Trophoblast cell (in vitro differentiated cells and primary cell): ENCODE measurements at regions not wholly inside any gene's neighbourhood (a gene's known extent, or its start where the extent isn't known, plus 50 kb on each side); places are given as distances from the start of the nearest gene placed in this dataset.

Source experiments
- DNase-seq, 2 donors: peaks; one replicate each; pipeline ENCODE4 v3.0.0-alpha.2; 2016
- H2AFZ ChIP-seq: 2 replicates; pipeline ENCODE4 v1.6.1; 2013; ENCODE audit warnings: low read length, moderate library complexity, mild to moderate bottlenecking; ENCODE audit not compliant: insufficient read depth, poor library complexity
- H2AK5ac ChIP-seq: 2 replicates; pipeline ENCODE4 v1.6.1; 2013; ENCODE audit warnings: mild to moderate bottlenecking, low read length
- H2BK120ac ChIP-seq: 2 replicates; pipeline ENCODE4 v1.6.1; 2013; ENCODE audit warnings: low read length, mild to moderate bottlenecking, moderate library complexity; ENCODE audit not compliant: insufficient read depth, poor library complexity
- H2BK12ac ChIP-seq: 2 replicates; pipeline ENCODE4 v1.6.1; 2013; ENCODE audit warnings: mild to moderate bottlenecking, low read length, moderate library complexity
- H2BK5ac ChIP-seq: 2 replicates; pipeline ENCODE4 v1.6.1; 2013; ENCODE audit warnings: low read length, low read depth, moderate library complexity, mild to moderate bottlenecking; ENCODE audit not compliant: poor library complexity
- H3K14ac ChIP-seq: 2 replicates; pipeline ENCODE4 v1.6.1; 2013; ENCODE audit warnings: mild to moderate bottlenecking, low read length
- H3K18ac ChIP-seq: 2 replicates; pipeline ENCODE4 v1.6.1; 2013; ENCODE audit warnings: mild to moderate bottlenecking, low read length
- H3K23ac ChIP-seq: 2 replicates; pipeline ENCODE4 v1.6.1; 2013; ENCODE audit warnings: low read length
- H3K27ac ChIP-seq: 2 replicates; pipeline ENCODE4 v1.5.1; 2013; ENCODE audit warnings: low read depth, mild to moderate bottlenecking, inconsistent platforms, low read length, moderate library complexity
- H3K27me3 ChIP-seq: 2 replicates; pipeline ENCODE4 v1.6.1; 2013; ENCODE audit warnings: inconsistent platforms, mild to moderate bottlenecking, low read length, moderate library complexity; ENCODE audit not compliant: insufficient read depth
- H3K36me3 ChIP-seq, 2 experiments: 1 replicate in 1 of 2; 2 replicates in 1 of 2; pipeline ENCODE4 v1.6.1; 2013; ENCODE audit warnings: low read length in 2 of 2, mild to moderate bottlenecking in 2 of 2, moderate library complexity in 1 of 2; ENCODE audit not compliant: insufficient read depth in 2 of 2, control insufficient read depth in 1 of 2
- H3K4ac ChIP-seq: 2 replicates; pipeline ENCODE4 v1.6.1; 2013; ENCODE audit warnings: low read depth, mild to moderate bottlenecking, low read length, moderate library complexity
- H3K4me1 ChIP-seq, 2 experiments: 1 replicate in 1 of 2; 2 replicates in 1 of 2; pipeline ENCODE4 v1.6.1; 2013; ENCODE audit warnings: low read length in 2 of 2, mild to moderate bottlenecking in 2 of 2, moderate library complexity in 1 of 2; ENCODE audit not compliant: insufficient read depth in 2 of 2, control insufficient read depth in 1 of 2
- H3K4me2 ChIP-seq: 2 replicates; pipeline ENCODE4 v1.6.1; 2013; ENCODE audit warnings: inconsistent platforms, mild to moderate bottlenecking, low read length, moderate library complexity
- H3K4me3 ChIP-seq: 2 replicates; pipeline ENCODE4 v1.5.1; 2013; ENCODE audit warnings: mild to moderate bottlenecking, low read depth, low read length, inconsistent platforms
- H3K79me1 ChIP-seq: one replicate; pipeline ENCODE4 v1.6.1; 2013; ENCODE audit warnings: low read length
- H3K79me2 ChIP-seq: 2 replicates; pipeline ENCODE4 v1.6.1; 2013; ENCODE audit warnings: low read length, mild to moderate bottlenecking; ENCODE audit not compliant: control insufficient read depth, insufficient read depth, poor library complexity
- H3K9ac ChIP-seq: 2 replicates; pipeline ENCODE4 v1.6.1; 2013; ENCODE audit warnings: mild to moderate bottlenecking, low read length
- H3K9me3 ChIP-seq: 2 replicates; pipeline ENCODE4 v1.6.1; 2013; ENCODE audit warnings: low read depth, mild to moderate bottlenecking, control low read depth, inconsistent platforms, low read length; ENCODE audit not compliant: insufficient read depth
- H4K12ac ChIP-seq: 2 replicates; pipeline ENCODE4 v1.6.1; 2013; ENCODE audit warnings: low read depth, mild to moderate bottlenecking, low read length, moderate library complexity
- H4K8ac ChIP-seq: 2 replicates; pipeline ENCODE4 v1.6.1; 2013; ENCODE audit warnings: low read depth, mild to moderate bottlenecking, low read length, moderate library complexity
- H4K91ac ChIP-seq: one replicate; pipeline ENCODE4 v1.6.1; 2013; ENCODE audit warnings: low read depth, mild to moderate bottlenecking, low read length, moderate library complexity
- WGBS: extraction: QIAGEN DNeasy Blood & Tissue Kit; methylation state at CpG from one replicate; pipeline ENCODE4 v1.1.7; 2013; ENCODE audit warnings: missing lambda C conversion rate; ENCODE audit not compliant: insufficient read length, insufficient coverage; ENCODE audit errors: extremely low coverage; 5-methylcytosine and 5-hydroxymethylcytosine counted together

GRCh38 chr5:142438573-142438972, 113.8 kb upstream of the SPRY4 start:
- no peak overlapping the region for H3K4me2 ChIP-seq
- no peak overlapping the region for H3K4ac ChIP-seq
- H2BK120ac ChIP-seq: no peak overlapping the region
- DNase-seq: no peak
- no peak overlapping the region for H3K18ac ChIP-seq
- no peak overlapping the region for H3K27ac ChIP-seq
- H3K9me3 ChIP-seq: no peaks in the 10 kb centered on the region
- H2BK12ac ChIP-seq: no peak overlapping the region
- no peaks in the 10 kb centered on the region for H3K27me3 ChIP-seq
- no CpG with 5 or more reads among the region's 2 CpGs for WGBS
- H3K4me1 ChIP-seq: no peaks in the 10 kb centered on the region
- H3K9ac ChIP-seq: no peak overlapping the region
- no peaks in the 10 kb centered on the region for H3K79me1 ChIP-seq
- H2BK5ac ChIP-seq: no peak overlapping the region
- no peaks in the 10 kb centered on the region for H3K36me3 ChIP-seq
- no peak overlapping the region for H4K12ac ChIP-seq
- no peak overlapping the region for H4K91ac ChIP-seq
- no peaks in the 10 kb centered on the region for H3K79me2 ChIP-seq
- H2AFZ ChIP-seq: no peak overlapping the region
- no peak overlapping the region for H3K23ac ChIP-seq
- H4K8ac ChIP-seq: no peak overlapping the region
- no peak overlapping the region for H2AK5ac ChIP-seq
- no peak overlapping the region for H3K14ac ChIP-seq
- no peak overlapping the region for H3K4me3 ChIP-seq

GRCh38 chr5:142437563-142437962, 112.7 kb upstream of the SPRY4 start:
- Histone ChIP-seq H2AFZ (no peak overlapping the region), H4K12ac (no peak overlapping the region), H3K9me3 (no peaks in the 10 kb centered on the region), H2BK5ac (no peak overlapping the region), H3K36me3 (no peaks in the 10 kb centered on the region), H3K9ac (no peak overlapping the region), H2BK120ac (no peak overlapping the region), H2AK5ac (no peak overlapping the region), H3K79me1 (no peaks in the 10 kb centered on the region), H3K27ac (no peak overlapping the region), H4K91ac (no peak overlapping the region), H3K23ac (no peak overlapping the region), H3K4me3 (no peak overlapping the region), H3K14ac (no peak overlapping the region), H2BK12ac (no peak overlapping the region), H3K4me2 (no peak overlapping the region), H3K4me1 (peaks cover 0 to 3% of the 10 kb centered on the region in 2 experiments), H3K18ac (no peak overlapping the region), H4K8ac (no peak overlapping the region), H3K27me3 (no peaks in the 10 kb centered on the region), H3K4ac (no peak overlapping the region), H3K79me2 (no peaks in the 10 kb centered on the region)
- no peak for DNase-seq
- WGBS: no CpG with 5 or more reads among the region's 4 CpGs

DNA sequence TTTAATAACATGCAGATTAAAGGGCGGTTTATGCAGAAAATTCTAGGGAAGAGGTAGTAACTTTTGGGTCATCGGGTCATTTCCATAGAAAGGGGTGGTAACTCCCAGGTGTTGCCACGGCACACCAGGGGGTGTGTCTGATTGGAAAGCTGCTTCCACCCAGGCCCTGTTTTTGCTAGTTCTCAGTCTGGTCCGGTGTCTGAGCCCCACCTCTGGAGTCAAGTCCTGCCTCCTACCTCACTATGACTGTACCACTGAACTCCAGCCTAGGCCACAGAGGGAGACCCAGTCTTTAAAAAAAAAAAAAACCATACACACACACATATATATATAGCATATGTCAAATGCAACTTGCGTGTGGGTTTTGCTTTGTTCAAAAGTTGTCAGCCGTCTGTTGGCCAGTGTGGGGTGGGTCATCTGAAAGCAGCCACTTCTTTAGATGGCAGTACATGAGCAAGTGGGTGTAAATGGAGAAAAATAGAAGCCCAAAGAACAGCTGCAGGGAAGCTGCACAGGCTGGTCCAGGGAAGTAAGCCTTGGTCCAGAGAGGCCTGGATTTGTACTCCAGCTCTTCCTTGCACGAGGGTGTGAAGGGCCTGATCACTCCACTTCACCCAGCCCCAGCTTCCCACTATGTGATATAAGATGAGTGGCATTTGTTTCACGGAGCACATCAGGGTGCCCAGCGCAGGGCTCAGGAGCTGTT, 110.7 kb upstream of the SPRY4 start:
- Histone ChIP-seq H3K9ac (no peak overlapping the region), H3K4me3 (no peak overlapping the region), H3K23ac (no peak overlapping the region), H2AK5ac (no peak overlapping the region), H4K8ac (no peak overlapping the region), H4K12ac (no peak overlapping the region), H3K79me2 (no peaks in the 10 kb centered on the region), H3K14ac (no peak overlapping the region), H3K27ac (no peak overlapping the region), H3K79me1 (no peaks in the 10 kb centered on the region), H3K4me2 (no peak overlapping the region), H2BK5ac (no peak overlapping the region), H4K91ac (no peak overlapping the region), H3K36me3 (no peaks in the 10 kb centered on the region), H2AFZ (no peak overlapping the region), H3K9me3 (no peaks in the 10 kb centered on the region), H2BK12ac (no peak overlapping the region), H3K4me1 (peaks cover 0 to 3% of the 10 kb centered on the region in 2 experiments), H2BK120ac (no peak overlapping the region), H3K18ac (no peak overlapping the region), H3K4ac (no peak overlapping the region), H3K27me3 (no peaks in the 10 kb centered on the region)
- no peak for DNase-seq
- no CpG with 5 or more reads among the region's 9 CpGs for WGBS

- Histone ChIP-seq H3K4me1 (peaks cover 0 to 3% of the 10 kb centered on the region in 2 experiments), H3K14ac (no peak overlapping the region), H3K4me3 (no peak overlapping the region), H3K9me3 (no peaks in the 10 kb centered on the region), H2AFZ (no peak overlapping the region), H3K27ac (no peak overlapping the region), H3K36me3 (no peaks in the 10 kb centered on the region), H2BK12ac (no peak overlapping the region), H4K91ac (no peak overlapping the region), H3K79me1 (no peaks in the 10 kb centered on the region), H4K8ac (no peak overlapping the region), H3K4ac (no peak overlapping the region), H3K18ac (no peak overlapping the region), H3K9ac (no peak overlapping the region), H3K23ac (no peak overlapping the region), H4K12ac (no peak overlapping the region), H2BK5ac (no peak overlapping the region), H3K79me2 (no peaks in the 10 kb centered on the region), H2AK5ac (no peak overlapping the region), H3K4me2 (no peak overlapping the region), H3K27me3 (no peaks in the 10 kb centered on the region), H2BK120ac (no peak overlapping the region)
- WGBS: no CpG with 5 or more reads among the region's 2 CpGs
- no peak for DNase-seq
These were observed 109.4 kb upstream of the SPRY4 start for GRCh38 chr5:142434322-142434612.
